ENCODE measurements at regions not wholly inside any gene's neighbourhood (a gene's known extent, or its start where the extent isn't known, plus 50 kb on each side); places are given as distances from the start of the nearest gene placed in this dataset.

- no peak for TF ChIP-seq ATF2 (tag by site-specific recombination; IDR thresholded peaks at IDR 0.05; ENCODE audit: low read depth)
- no peak for TF ChIP-seq KLF7 (tag by site-specific recombination; IDR thresholded peaks at IDR 0.05; ENCODE audit: borderline replicate concordance)
- TF ChIP-seq ZNF701 (tag by site-specific recombination; IDR thresholded peaks at IDR 0.05), result no peak
- TF ChIP-seq, protein P1, sequence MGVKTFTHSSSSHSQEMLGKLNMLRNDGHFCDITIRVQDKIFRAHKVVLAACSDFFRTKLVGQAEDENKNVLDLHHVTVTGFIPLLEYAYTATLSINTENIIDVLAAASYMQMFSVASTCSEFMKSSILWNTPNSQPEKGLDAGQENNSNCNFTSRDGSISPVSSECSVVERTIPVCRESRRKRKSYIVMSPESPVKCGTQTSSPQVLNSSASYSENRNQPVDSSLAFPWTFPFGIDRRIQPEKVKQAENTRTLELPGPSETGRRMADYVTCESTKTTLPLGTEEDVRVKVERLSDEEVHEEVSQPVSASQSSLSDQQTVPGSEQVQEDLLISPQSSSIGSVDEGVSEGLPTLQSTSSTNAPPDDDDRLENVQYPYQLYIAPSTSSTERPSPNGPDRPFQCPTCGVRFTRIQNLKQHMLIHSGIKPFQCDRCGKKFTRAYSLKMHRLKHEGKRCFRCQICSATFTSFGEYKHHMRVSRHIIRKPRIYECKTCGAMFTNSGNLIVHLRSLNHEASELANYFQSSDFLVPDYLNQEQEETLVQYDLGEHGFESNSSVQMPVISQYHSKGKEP (tag by site-specific recombination; IDR thresholded peaks at IDR 0.05), result no peak
- TF ChIP-seq ZBTB11 (tag by site-specific recombination; conservative IDR thresholded peaks at IDR 0.05; ENCODE audit: low read depth), result no peak
- no peak for TF ChIP-seq PRDM2 (tag by site-specific recombination; IDR thresholded peaks at IDR 0.05; ENCODE audit: borderline replicate concordance)
These were observed 65.0 kb downstream of the MYCN start (continued) for GRCh38 chr2:16005389-16005788.

DNA sequence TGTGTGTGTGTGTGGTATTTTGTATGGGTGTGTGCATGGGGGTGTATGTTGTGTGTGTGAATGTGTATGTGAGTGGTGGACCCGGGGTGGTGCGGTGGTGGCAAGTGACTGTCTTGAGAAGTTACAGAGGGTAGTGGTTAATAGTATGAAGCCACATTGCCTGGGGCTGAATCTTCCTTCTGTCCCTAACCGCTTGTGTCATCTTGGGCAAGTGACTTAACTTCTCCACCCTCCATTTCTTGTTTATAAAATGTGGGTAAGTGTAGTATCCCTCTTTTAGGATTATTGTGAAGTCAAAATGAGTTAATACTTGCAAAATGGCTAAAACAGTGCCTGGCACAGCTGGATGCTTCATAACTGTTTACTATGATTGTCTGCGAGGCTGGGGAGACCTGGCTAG is 63.5 kb downstream of the MYCN start:
- H3K9me3 ChIP-seq (ENCODE audit: control insufficient read depth, insufficient read depth, low read depth, low read length), result no peaks in the 10 kb centered on the region
- no peak overlapping the region for H3K27ac ChIP-seq (ENCODE audit: extremely low read depth, low read depth, low read length)
- TF ChIP-seq ZFP41 (tag by site-specific recombination; IDR thresholded peaks at IDR 0.05; ENCODE audit: borderline replicate concordance) (no peak), RBAK (tag by site-specific recombination; IDR thresholded peaks at IDR 0.05) (no peak), ZNF530 (tag by site-specific recombination; IDR thresholded peaks at IDR 0.05; ENCODE audit: low read depth) (no peak), ZBTB17 (tag by site-specific recombination; IDR thresholded peaks at IDR 0.05) (no peak), ZNF248 (tag by site-specific recombination; IDR thresholded peaks at IDR 0.05) (no peak), ZNF341 (tag by site-specific recombination; IDR thresholded peaks at IDR 0.05; ENCODE audit: low read depth) (no peak), ZNF677 (tag by site-specific recombination; IDR thresholded peaks at IDR 0.05) (no peak), ZNF16 (tag by site-specific recombination; IDR thresholded peaks at IDR 0.05; ENCODE audit: low read depth) (no peak), ZNF830 (tag by site-specific recombination; IDR thresholded peaks at IDR 0.05; ENCODE audit: low read depth) (no peak), ZNF561 (tag by site-specific recombination; IDR thresholded peaks at IDR 0.05; ENCODE audit: borderline replicate concordance) (no peak), ZNF155 (tag by site-specific recombination; IDR thresholded peaks at IDR 0.05) (no peak), ZNF350 (tag by site-specific recombination; IDR thresholded peaks at IDR 0.05) (no peak), SCRT2 (tag by site-specific recombination; IDR thresholded peaks at IDR 0.05) (no peak), ZNF837 (tag by site-specific recombination; IDR thresholded peaks at IDR 0.05) (no peak), ZNF280C (tag by site-specific recombination; IDR thresholded peaks at IDR 0.05) (no peak)
- H3K4me1 ChIP-seq (ENCODE audit: control insufficient read depth, insufficient read depth, low read length), result no peaks in the 10 kb centered on the region
- no peak overlapping the region for H3K4me3 ChIP-seq (ENCODE audit: low read depth, low read length)
- H3K36me3 ChIP-seq (ENCODE audit: control insufficient read depth in 2 of 2, insufficient read depth in 1 of 2, low read length in 2 of 2), result no peaks in the 10 kb centered on the region
- POLR2A ChIA-PET, result no interaction called here
- CTCF ChIA-PET, result no interaction called here
